GM23338 (cell line): ENCODE measurements at regions not wholly inside any gene's neighbourhood (a gene's known extent, or its start where the extent isn't known, plus 50 kb on each side); places are given as distances from the start of the nearest gene placed in this dataset.

Experiments
- ATAC-seq: fragments of 200-7000 bp; cut with Tn5 transposase; 3 replicates; pipeline ENCODE4 v1.9.1; 2020
- DNase-seq: peaks from one replicate; pipeline ENCODE4 v3.0.0-alpha.2; 2015; ENCODE audit warnings: low spot score
- H2AFZ ChIP-seq: fragments of 200-600 bp; sonication (generic); 2 replicates; pipeline ENCODE4 v1.8.0; 2016; ENCODE audit warnings: antibody characterized with exemption, mild to moderate bottlenecking, moderate library complexity
- H3F3A ChIP-seq: fragments of 200-600 bp; sonication (generic); replicated peaks from 2 replicates; pipeline ENCODE4 v1.8.0; 2017; ENCODE audit warnings: antibody characterized with exemption, mixed run types, low read depth
- H3K27ac ChIP-seq: fragments of 200-600 bp; sonication (generic); 2 replicates; pipeline ENCODE4 v1.6.1; 2016; ENCODE audit warnings: low read depth
- H3K27me3 ChIP-seq: fragments of 200-600 bp; sonication (generic); 2 replicates; pipeline ENCODE4 v1.8.0; 2016; ENCODE audit warnings: mild to moderate bottlenecking, mixed run types, moderate library complexity; ENCODE audit not compliant: insufficient read depth
- H3K36me3 ChIP-seq: fragments of 200-600 bp; sonication (generic); 2 replicates; pipeline ENCODE4 v1.8.0; 2016; ENCODE audit warnings: mild to moderate bottlenecking; ENCODE audit not compliant: insufficient read depth
- H3K4me1 ChIP-seq: fragments of 200-600 bp; sonication (generic); 2 replicates; pipeline ENCODE4 v1.8.0; 2016; ENCODE audit warnings: mild to moderate bottlenecking, moderate library complexity; ENCODE audit not compliant: insufficient read depth
- H3K4me2 ChIP-seq: fragments of 200-600 bp; sonication (generic); 2 replicates; pipeline ENCODE4 v1.7.1; 2017; ENCODE audit warnings: mixed run types
- H3K4me3 ChIP-seq: fragments of 200-600 bp; sonication (generic); 2 replicates; pipeline ENCODE4 v1.6.1; 2016; ENCODE audit warnings: mixed run types
- H3K79me2 ChIP-seq: fragments of 200-600 bp; sonication (generic); replicated peaks from 2 replicates; pipeline ENCODE4 v1.8.0; 2017; ENCODE audit warnings: mild to moderate bottlenecking; ENCODE audit not compliant: insufficient read depth
- H3K9me2 ChIP-seq: fragments of 200-600 bp; sonication (generic); 2 replicates; pipeline ENCODE4 v1.8.0; 2017; ENCODE audit not compliant: insufficient read depth
- H4K20me1 ChIP-seq: fragments of 200-600 bp; sonication (generic); replicated peaks from 2 replicates; pipeline ENCODE4 v1.8.0; 2017; ENCODE audit warnings: mild to moderate bottlenecking; ENCODE audit not compliant: insufficient read depth
- H3K27ac Mint-ChIP-seq: 2 replicates; pipeline ENCODE4 v1.8.0; 2020; ENCODE audit warnings: inconsistent platforms, mild to moderate bottlenecking, moderate library complexity, mixed read lengths
- H3K27me3 Mint-ChIP-seq: 3 replicates; pipeline ENCODE4 v1.8.0; 2022; ENCODE audit warnings: low read depth, mild to moderate bottlenecking, moderate library complexity, mixed read lengths, inconsistent platforms; ENCODE audit not compliant: insufficient read depth, poor library complexity
- H3K36me3 Mint-ChIP-seq: 3 replicates; pipeline ENCODE4 v1.8.0; 2021; ENCODE audit warnings: low read depth, mild to moderate bottlenecking, inconsistent platforms, moderate library complexity, mixed read lengths
- H3K4me1 Mint-ChIP-seq: 3 replicates; pipeline ENCODE4 v1.8.0; 2020; ENCODE audit warnings: mild to moderate bottlenecking, inconsistent platforms, mixed read lengths
- H3K4me3 Mint-ChIP-seq: 3 replicates; pipeline ENCODE4 v1.8.0; 2021; ENCODE audit warnings: moderate library complexity, mild to moderate bottlenecking, inconsistent platforms, mixed read lengths
- H3K9me3 Mint-ChIP-seq: 3 replicates; pipeline ENCODE4 v1.8.0; 2020; ENCODE audit warnings: moderate library complexity, mild to moderate bottlenecking, inconsistent platforms, mixed read lengths
- EZH2phosphoT487 ChIP-seq: fragments of 200-600 bp; sonication (generic); IDR thresholded peaks from one replicate; pipeline ENCODE4 v1.8.1; 2018; ENCODE audit warnings: antibody characterized with exemption; ENCODE audit not compliant: unreplicated experiment
- JUNB ChIP-seq: IDR thresholded peaks from one replicate; pipeline ENCODE4 v1.6.1; 2016; ENCODE audit warnings: antibody characterized with exemption; ENCODE audit not compliant: unreplicated experiment
- NANOG ChIP-seq: IDR thresholded peaks from 2 replicates; pipeline ENCODE4 v1.6.1; 2016; ENCODE audit warnings: antibody characterized with exemption, borderline replicate concordance
- POLR2AphosphoS5 ChIP-seq: IDR thresholded peaks from 2 replicates; pipeline ENCODE4 v1.6.1; 2016; ENCODE audit warnings: antibody characterized with exemption, low read depth
- STAT1 ChIP-seq: IDR thresholded peaks from one replicate; pipeline ENCODE4 v1.6.1; 2016; ENCODE audit warnings: antibody characterized with exemption; ENCODE audit not compliant: unreplicated experiment
- ZNF114 ChIP-seq: fragments of 250-450 bp; sonication (Bioruptor Pico); IDR thresholded peaks from 2 replicates; pipeline ENCODE4 v1.5.0; 2020; ENCODE audit warnings: mild to moderate bottlenecking, moderate library complexity
- TF ChIP-seq, protein P1 (sequence below), 2 experiments: fragments of 200-600 bp in 1 of 2; sonication (generic) in 1 of 2; conservative IDR thresholded peaks; 2 replicates each; pipeline versions ENCODE4 v1.5.1 to v1.6.1; 2016 to 2017; ENCODE audit warnings: antibody characterized with exemption in 2 of 2, low read depth in 2 of 2, mild to moderate bottlenecking in 2 of 2, moderate library complexity in 1 of 2
- TF ChIP-seq, protein P2 (sequence below): fragments of 250-450 bp; sonication (Bioruptor Pico); IDR thresholded peaks from 2 replicates; pipeline ENCODE4 v1.5.0; 2020; ENCODE audit warnings: mild to moderate bottlenecking, moderate library complexity

DNA sequence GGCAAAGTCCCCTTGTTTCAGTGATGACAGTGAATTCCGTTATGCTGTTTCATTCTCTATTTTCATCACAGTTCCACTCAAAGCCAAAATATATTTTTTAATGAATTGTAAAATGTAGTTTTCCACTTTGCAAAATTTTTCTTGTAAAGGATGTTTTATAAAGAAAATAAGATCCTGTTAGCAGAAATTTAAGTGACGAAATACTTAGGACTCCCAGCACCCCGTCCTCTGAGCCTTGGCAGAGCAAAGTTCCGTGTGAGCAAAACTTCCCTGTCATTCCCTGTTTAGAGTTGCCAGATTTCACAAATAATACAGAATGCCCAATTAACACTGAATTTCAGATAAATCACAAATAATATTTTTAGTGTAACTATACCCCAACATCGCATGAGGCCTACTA is 81.0 kb upstream of the RBPJ start:
- H3K4me1 Mint-ChIP-seq: peaks cover 20% of the 10 kb centered on the region

DNA sequence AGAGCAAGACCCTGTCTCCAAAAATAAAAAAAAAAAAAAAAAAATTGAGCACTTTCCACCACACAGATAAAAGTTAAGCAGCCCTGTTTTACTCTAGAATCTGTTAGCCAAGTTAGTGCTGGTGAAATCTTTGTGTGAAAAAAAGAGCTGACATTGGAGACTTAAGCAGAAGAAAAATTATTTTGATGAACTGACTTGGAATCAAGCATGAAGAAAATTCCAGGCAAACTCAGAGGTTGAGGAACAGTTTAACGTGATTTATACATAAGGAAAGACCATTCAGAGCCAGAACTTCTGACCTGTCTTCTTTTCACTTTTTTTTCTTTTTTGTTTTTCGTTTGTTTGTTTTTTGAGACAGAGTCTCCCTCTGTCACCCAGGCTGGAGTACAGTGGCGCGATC is 79.6 kb upstream of the RBPJ start:
- TF ChIP-seq JUNB (no peak), ZNF114 (CRISPR knock-in tag) (no peak)
- no peaks in the 10 kb centered on the region for H3K79me2 ChIP-seq
- H3K9me2 ChIP-seq: no peaks in the 10 kb centered on the region
- H3F3A ChIP-seq: peaks cover 8% of the 10 kb centered on the region
- H4K20me1 ChIP-seq: no peaks in the 10 kb centered on the region
- Mint-ChIP-seq H3K36me3 (no peaks in the 10 kb centered on the region; the same call in 2 of the 3 replicates), H3K27me3 (peaks cover 7% of the 10 kb centered on the region), H3K4me3 (no peak overlapping the region), H3K27ac (no peak overlapping the region), H3K4me1 (peaks cover 20% of the 10 kb centered on the region), H3K9me3 (peaks cover 16% of the 10 kb centered on the region)
- no peak overlapping the region for H3K4me3 ChIP-seq
- peak overlapping the region; percentile 6; the same call in 1 of the 2 replicates for H2AFZ ChIP-seq
- no peak for ATAC-seq
- H3K4me2 ChIP-seq: no peak overlapping the region
- no peak overlapping the region for H3K27ac ChIP-seq
- H3K36me3 ChIP-seq: no peaks in the 10 kb centered on the region
- H3K4me1 ChIP-seq: peaks cover 17% of the 10 kb centered on the region
- H3K27me3 ChIP-seq: no peaks in the 10 kb centered on the region
- no peak for DNase-seq

More for the DNA sequence above, 81.0 kb upstream of the RBPJ start:
- Mint-ChIP-seq H3K27me3 (peaks cover 7% of the 10 kb centered on the region), H3K27ac (no peak overlapping the region), H3K36me3 (no peaks in the 10 kb centered on the region; the same call in 2 of the 3 replicates), H3K9me3 (peaks cover 5% of the 10 kb centered on the region), H3K4me3 (no peak overlapping the region)
- no peaks in the 10 kb centered on the region for H4K20me1 ChIP-seq
- H3F3A ChIP-seq: peaks cover 8% of the 10 kb centered on the region
- H3K27ac ChIP-seq: no peak overlapping the region
- TF ChIP-seq EZH2phosphoT487 (no peak), ZNF114 (CRISPR knock-in tag) (no peak), NANOG (no peak), STAT1 (no peak), POLR2AphosphoS5 (no peak)
- TF ChIP-seq, protein P1, sequence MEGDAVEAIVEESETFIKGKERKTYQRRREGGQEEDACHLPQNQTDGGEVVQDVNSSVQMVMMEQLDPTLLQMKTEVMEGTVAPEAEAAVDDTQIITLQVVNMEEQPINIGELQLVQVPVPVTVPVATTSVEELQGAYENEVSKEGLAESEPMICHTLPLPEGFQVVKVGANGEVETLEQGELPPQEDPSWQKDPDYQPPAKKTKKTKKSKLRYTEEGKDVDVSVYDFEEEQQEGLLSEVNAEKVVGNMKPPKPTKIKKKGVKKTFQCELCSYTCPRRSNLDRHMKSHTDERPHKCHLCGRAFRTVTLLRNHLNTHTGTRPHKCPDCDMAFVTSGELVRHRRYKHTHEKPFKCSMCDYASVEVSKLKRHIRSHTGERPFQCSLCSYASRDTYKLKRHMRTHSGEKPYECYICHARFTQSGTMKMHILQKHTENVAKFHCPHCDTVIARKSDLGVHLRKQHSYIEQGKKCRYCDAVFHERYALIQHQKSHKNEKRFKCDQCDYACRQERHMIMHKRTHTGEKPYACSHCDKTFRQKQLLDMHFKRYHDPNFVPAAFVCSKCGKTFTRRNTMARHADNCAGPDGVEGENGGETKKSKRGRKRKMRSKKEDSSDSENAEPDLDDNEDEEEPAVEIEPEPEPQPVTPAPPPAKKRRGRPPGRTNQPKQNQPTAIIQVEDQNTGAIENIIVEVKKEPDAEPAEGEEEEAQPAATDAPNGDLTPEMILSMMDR (conservative IDR thresholded peaks at IDR 0.05; ENCODE audit: low read depth in 2 of 2): no peak
- H3K4me2 ChIP-seq: no peak overlapping the region
- peaks cover 17% of the 10 kb centered on the region for H3K4me1 ChIP-seq
- H3K79me2 ChIP-seq: no peaks in the 10 kb centered on the region
- no peak overlapping the region for H2AFZ ChIP-seq
- no peaks in the 10 kb centered on the region for H3K9me2 ChIP-seq
- no peaks in the 10 kb centered on the region for H3K36me3 ChIP-seq
- H3K27me3 ChIP-seq: no peaks in the 10 kb centered on the region
- ATAC-seq (no peak), DNase-seq (no peak)
- no peak overlapping the region for H3K4me3 ChIP-seq

DNA sequence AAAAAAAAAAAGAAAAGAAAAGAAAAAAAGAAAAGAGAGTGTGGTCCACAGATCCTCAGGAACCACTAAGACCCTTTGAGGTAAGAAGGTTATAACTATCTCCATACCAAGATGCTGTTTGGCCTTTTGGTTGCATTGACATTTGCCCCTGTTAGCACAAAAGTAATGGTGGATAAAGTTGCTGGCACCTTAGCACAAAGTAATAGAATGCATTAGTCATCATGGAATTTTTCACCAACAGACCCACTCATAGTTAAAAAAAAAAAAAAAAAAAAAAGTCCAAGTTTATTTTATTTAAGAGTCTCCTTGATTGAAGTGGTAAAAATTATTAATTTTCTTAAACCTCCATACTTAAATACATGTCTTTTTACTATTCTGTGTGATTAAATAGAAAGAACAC is 78.4 kb upstream of the RBPJ start:
- H3K27ac Mint-ChIP-seq: no peak overlapping the region
- ATAC-seq (no peak), DNase-seq (no peak)
- H3K36me3 Mint-ChIP-seq: no peaks in the 10 kb centered on the region; the same call in 2 of the 3 replicates
- H4K20me1 ChIP-seq: no peaks in the 10 kb centered on the region
- no peak overlapping the region for H3K4me3 Mint-ChIP-seq
- peaks cover 16% of the 10 kb centered on the region for H3K9me3 Mint-ChIP-seq
- H3K27me3 Mint-ChIP-seq: peaks cover 7% of the 10 kb centered on the region
- no peak overlapping the region for H3K27ac ChIP-seq
- no peak overlapping the region for H3K4me3 ChIP-seq
- peaks cover 8% of the 10 kb centered on the region for H3F3A ChIP-seq
- H3K36me3 ChIP-seq: no peaks in the 10 kb centered on the region
- no peaks in the 10 kb centered on the region for H3K27me3 ChIP-seq
- H2AFZ ChIP-seq: peak overlapping the region; percentile 40; the same call in 1 of the 2 replicates
- H3K79me2 ChIP-seq: no peaks in the 10 kb centered on the region
- H3K4me2 ChIP-seq: no peak overlapping the region
- no peaks in the 10 kb centered on the region for H3K9me2 ChIP-seq
- H3K4me1 Mint-ChIP-seq: peaks cover 20% of the 10 kb centered on the region
- peaks cover 17% of the 10 kb centered on the region for H3K4me1 ChIP-seq
- TF ChIP-seq JUNB: no peak
- TF ChIP-seq, protein P2, sequence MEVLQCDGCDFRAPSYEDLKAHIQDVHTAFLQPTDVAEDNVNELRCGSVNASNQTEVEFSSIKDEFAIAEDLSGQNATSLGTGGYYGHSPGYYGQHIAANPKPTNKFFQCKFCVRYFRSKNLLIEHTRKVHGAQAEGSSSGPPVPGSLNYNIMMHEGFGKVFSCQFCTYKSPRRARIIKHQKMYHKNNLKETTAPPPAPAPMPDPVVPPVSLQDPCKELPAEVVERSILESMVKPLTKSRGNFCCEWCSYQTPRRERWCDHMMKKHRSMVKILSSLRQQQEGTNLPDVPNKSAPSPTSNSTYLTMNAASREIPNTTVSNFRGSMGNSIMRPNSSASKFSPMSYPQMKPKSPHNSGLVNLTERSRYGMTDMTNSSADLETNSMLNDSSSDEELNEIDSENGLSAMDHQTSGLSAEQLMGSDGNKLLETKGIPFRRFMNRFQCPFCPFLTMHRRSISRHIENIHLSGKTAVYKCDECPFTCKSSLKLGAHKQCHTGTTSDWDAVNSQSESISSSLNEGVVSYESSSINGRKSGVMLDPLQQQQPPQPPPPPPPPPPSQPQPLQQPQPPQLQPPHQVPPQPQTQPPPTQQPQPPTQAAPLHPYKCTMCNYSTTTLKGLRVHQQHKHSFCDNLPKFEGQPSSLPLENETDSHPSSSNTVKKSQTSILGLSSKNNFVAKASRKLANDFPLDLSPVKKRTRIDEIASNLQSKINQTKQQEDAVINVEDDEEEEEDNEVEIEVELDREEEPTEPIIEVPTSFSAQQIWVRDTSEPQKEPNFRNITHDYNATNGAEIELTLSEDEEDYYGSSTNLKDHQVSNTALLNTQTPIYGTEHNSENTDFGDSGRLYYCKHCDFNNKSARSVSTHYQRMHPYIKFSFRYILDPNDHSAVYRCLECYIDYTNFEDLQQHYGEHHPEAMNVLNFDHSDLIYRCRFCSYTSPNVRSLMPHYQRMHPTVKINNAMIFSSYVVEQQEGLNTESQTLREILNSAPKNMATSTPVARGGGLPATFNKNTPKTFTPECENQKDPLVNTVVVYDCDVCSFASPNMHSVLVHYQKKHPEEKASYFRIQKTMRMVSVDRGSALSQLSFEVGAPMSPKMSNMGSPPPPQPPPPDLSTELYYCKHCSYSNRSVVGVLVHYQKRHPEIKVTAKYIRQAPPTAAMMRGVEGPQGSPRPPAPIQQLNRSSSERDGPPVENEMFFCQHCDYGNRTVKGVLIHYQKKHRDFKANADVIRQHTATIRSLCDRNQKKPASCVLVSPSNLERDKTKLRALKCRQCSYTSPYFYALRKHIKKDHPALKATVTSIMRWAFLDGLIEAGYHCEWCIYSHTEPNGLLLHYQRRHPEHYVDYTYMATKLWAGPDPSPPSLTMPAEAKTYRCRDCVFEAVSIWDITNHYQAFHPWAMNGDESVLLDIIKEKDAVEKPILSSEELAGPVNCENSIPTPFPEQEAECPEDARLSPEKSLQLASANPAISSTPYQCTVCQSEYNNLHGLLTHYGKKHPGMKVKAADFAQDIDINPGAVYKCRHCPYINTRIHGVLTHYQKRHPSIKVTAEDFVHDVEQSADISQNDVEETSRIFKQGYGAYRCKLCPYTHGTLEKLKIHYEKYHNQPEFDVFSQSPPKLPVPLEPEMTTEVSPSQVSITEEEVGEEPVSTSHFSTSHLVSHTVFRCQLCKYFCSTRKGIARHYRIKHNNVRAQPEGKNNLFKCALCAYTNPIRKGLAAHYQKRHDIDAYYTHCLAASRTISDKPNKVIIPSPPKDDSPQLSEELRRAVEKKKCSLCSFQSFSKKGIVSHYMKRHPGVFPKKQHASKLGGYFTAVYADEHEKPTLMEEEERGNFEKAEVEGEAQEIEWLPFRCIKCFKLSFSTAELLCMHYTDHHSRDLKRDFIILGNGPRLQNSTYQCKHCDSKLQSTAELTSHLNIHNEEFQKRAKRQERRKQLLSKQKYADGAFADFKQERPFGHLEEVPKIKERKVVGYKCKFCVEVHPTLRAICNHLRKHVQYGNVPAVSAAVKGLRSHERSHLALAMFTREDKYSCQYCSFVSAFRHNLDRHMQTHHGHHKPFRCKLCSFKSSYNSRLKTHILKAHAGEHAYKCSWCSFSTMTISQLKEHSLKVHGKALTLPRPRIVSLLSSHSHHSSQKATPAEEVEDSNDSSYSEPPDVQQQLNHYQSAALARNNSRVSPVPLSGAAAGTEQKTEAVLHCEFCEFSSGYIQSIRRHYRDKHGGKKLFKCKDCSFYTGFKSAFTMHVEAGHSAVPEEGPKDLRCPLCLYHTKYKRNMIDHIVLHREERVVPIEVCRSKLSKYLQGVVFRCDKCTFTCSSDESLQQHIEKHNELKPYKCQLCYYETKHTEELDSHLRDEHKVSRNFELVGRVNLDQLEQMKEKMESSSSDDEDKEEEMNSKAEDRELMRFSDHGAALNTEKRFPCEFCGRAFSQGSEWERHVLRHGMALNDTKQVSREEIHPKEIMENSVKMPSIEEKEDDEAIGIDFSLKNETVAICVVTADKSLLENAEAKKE: no peak
